Mononuclear cell (primary cell): ENCODE measurements at regions not wholly inside any gene's neighbourhood (a gene's known extent, or its start where the extent isn't known, plus 50 kb on each side); places are given as distances from the start of the nearest gene placed in this dataset.
"Not testable (repeated sequence)": the region's sequence is repeated elsewhere in the genome, so short reads cannot be mapped to it uniquely, and the experiment has no call there.

Source experiments
- H3K27me3 ChIP-seq: 2 replicates; pipeline ENCODE4 v1.6.0; 2011; ENCODE audit warnings: low read length, control low read depth; ENCODE audit not compliant: insufficient read depth
- H3K4me1 ChIP-seq: 2 replicates; pipeline ENCODE4 v1.5.1; 2011; ENCODE audit warnings: mild to moderate bottlenecking, low read length, control low read depth; ENCODE audit not compliant: insufficient read depth
- H3K4me3 ChIP-seq: 2 replicates; pipeline ENCODE4 v1.5.1; 2011; ENCODE audit warnings: mild to moderate bottlenecking, low read length, moderate library complexity
- H3K9me3 ChIP-seq: 2 replicates; pipeline ENCODE4 v1.5.1; 2011; ENCODE audit warnings: low read depth, mild to moderate bottlenecking, control low read depth, low read length

- not testable (repeated sequence) for H3K9me3 ChIP-seq, H3K27me3 ChIP-seq, H3K4me3 ChIP-seq, H3K4me1 ChIP-seq
Measured at GRCh38 chr7:70989-71388, 121.4 kb upstream of the FAM20C start.

GRCh38 chr7:72266-73057 lies 119.9 kb upstream of the FAM20C start:
- not testable (repeated sequence) for H3K4me1 ChIP-seq, H3K27me3 ChIP-seq, H3K4me3 ChIP-seq, H3K9me3 ChIP-seq

GRCh38 chr7:73058-73331 lies 119.4 kb upstream of the FAM20C start:
- not testable (repeated sequence) for H3K9me3 ChIP-seq, H3K4me3 ChIP-seq, H3K4me1 ChIP-seq, H3K27me3 ChIP-seq

- not testable (repeated sequence) for H3K27me3 ChIP-seq, H3K4me1 ChIP-seq
Measured at GRCh38 chr7:74008-74540, 118.3 kb upstream of the FAM20C start.

GRCh38 chr7:75511-75910 lies 116.9 kb upstream of the FAM20C start:
- not testable (repeated sequence) for H3K4me1 ChIP-seq, H3K27me3 ChIP-seq, H3K9me3 ChIP-seq, H3K4me3 ChIP-seq

More at GRCh38 chr7:74008-74540, 118.3 kb upstream of the FAM20C start:
- not testable (repeated sequence) for H3K4me3 ChIP-seq, H3K9me3 ChIP-seq

- H3K4me1 ChIP-seq, H3K4me3 ChIP-seq, H3K27me3 ChIP-seq, H3K9me3 ChIP-seq: not testable (repeated sequence)
Measured at GRCh38 chr7:76202-76601, 116.2 kb upstream of the FAM20C start.

GRCh38 chr7:76829-77395 lies 115.5 kb upstream of the FAM20C start:
- H3K9me3 ChIP-seq, H3K4me3 ChIP-seq, H3K4me1 ChIP-seq, H3K27me3 ChIP-seq: not testable (repeated sequence)

- H3K4me3 ChIP-seq, H3K4me1 ChIP-seq, H3K27me3 ChIP-seq, H3K9me3 ChIP-seq: not testable (repeated sequence)
Measured at GRCh38 chr7:78862-79261, 113.5 kb upstream of the FAM20C start.

- not testable (repeated sequence) for H3K27me3 ChIP-seq, H3K4me3 ChIP-seq, H3K9me3 ChIP-seq, H3K4me1 ChIP-seq
Measured at GRCh38 chr7:79400-80055, 112.8 kb upstream of the FAM20C start.

- H3K4me1 ChIP-seq, result peaks cover 5% of the 10 kb centered on the region
- no peak overlapping the region for H3K4me3 ChIP-seq
- no peaks in the 10 kb centered on the region for H3K9me3 ChIP-seq
- H3K27me3 ChIP-seq, result no peaks in the 10 kb centered on the region
Measured at GRCh38 chr7:80259-81067, 111.9 kb upstream of the FAM20C start.

GRCh38 chr7:81068-81925 lies 111.1 kb upstream of the FAM20C start:
- Histone ChIP-seq H3K9me3 (no peaks in the 10 kb centered on the region), H3K27me3 (no peaks in the 10 kb centered on the region), H3K4me1 (peaks cover 5% of the 10 kb centered on the region), H3K4me3 (no peak overlapping the region)

GRCh38 chr7:81926-82756 lies 110.2 kb upstream of the FAM20C start:
- H3K4me3 ChIP-seq, result no peak overlapping the region
- peaks cover 5% of the 10 kb centered on the region for H3K4me1 ChIP-seq
- H3K9me3 ChIP-seq, result no peaks in the 10 kb centered on the region
- no peaks in the 10 kb centered on the region for H3K27me3 ChIP-seq

GRCh38 chr7:82757-83155 lies 109.6 kb upstream of the FAM20C start:
- Histone ChIP-seq H3K4me1 (peaks cover 5% of the 10 kb centered on the region), H3K4me3 (no peak overlapping the region), H3K27me3 (no peaks in the 10 kb centered on the region), H3K9me3 (no peaks in the 10 kb centered on the region)

- Histone ChIP-seq H3K4me3 (no peak overlapping the region), H3K27me3 (no peaks in the 10 kb centered on the region), H3K4me1 (peaks cover 5% of the 10 kb centered on the region), H3K9me3 (no peaks in the 10 kb centered on the region)
Measured at GRCh38 chr7:83441-83840, 108.9 kb upstream of the FAM20C start.
